ENCODE measurements at regions not wholly inside any gene's neighbourhood (a gene's known extent, or its start where the extent isn't known, plus 50 kb on each side); places are given as distances from the start of the nearest gene placed in this dataset.

GRCh38 chr5:71807909-71808308 lies 88.8 kb downstream of the CARTPT start:
- no peaks in the 10 kb centered on the region for H3K36me3 ChIP-seq (replicated peaks in 1 of 2; ENCODE audit: control insufficient read depth in 1 of 2, insufficient read depth in 2 of 2, low read length in 2 of 2)
- in situ Hi-C loops (cut with HindIII; ENCODE audit: extremely low pct_ligation_motif_present, low pct_unique_long_range_greater_than_20kb): no loop called here
- ChIA-PET CTCF (ENCODE audit: low intra/inter-chr PET ratio, low total read pairs) (no interaction called here), POLR2A (no interaction called here)
- no peak overlapping the region for H3K27ac ChIP-seq (ENCODE audit: extremely low read length, insufficient read depth, low read length)
- 14% methylated on average over 4 of the region's 4 CpGs for WGBS (ENCODE audit: low lambda C conversion rate)
- ATAC-seq (no peak), FAIRE-seq (no peak), DNase-seq (ENCODE audit: low spot score) (no peak)
- no peaks in the 10 kb centered on the region for H3K4me1 ChIP-seq (ENCODE audit: insufficient read depth, low read length)
- no peaks in the 10 kb centered on the region for H4K20me1 ChIP-seq (ENCODE audit: insufficient read depth, low read length)
- intact Hi-C loops (cut with micrococcal nuclease; ENCODE audit: unreplicated experiment): no loop called here
- TF ChIP-seq KLF6 (CRISPR knock-in tag; IDR thresholded peaks at IDR 0.05) (no peak), ZFP36 (IDR thresholded peaks at IDR 0.05; ENCODE audit: borderline replicate concordance, low read depth, low read length, partially characterized antibody) (no peak), NFYC (CRISPR knock-in tag; IDR thresholded peaks at IDR 0.05) (no peak)
- H3K27me3 ChIP-seq (ENCODE audit: control insufficient read depth in 1 of 2, insufficient read depth in 2 of 2, low read length in 2 of 2): no peaks in the 10 kb centered on the region; a peak in 1 of 5 replicates
- H2AFZ ChIP-seq (ENCODE audit: low read length): no peak overlapping the region
- no peaks in the 10 kb centered on the region for H3K9me3 ChIP-seq (ENCODE audit: low read length)
- BruUV-seq (replicated peaks): no TSS peak
- no peak overlapping the region for H3K4me3 ChIP-seq (replicated peaks in 1 of 3; ENCODE audit: insufficient read depth in 1 of 3, low read depth in 2 of 3, low read length in 3 of 3)
- no peaks in the 10 kb centered on the region for H3K79me2 ChIP-seq (ENCODE audit: insufficient read depth, low read length)
- no peak overlapping the region for H3K9ac ChIP-seq (ENCODE audit: insufficient read depth, low read depth, low read length)
- H3K4me2 ChIP-seq (ENCODE audit: low read depth, low read length): no peak overlapping the region

- Histone ChIP-seq H3K36me3 (replicated peaks in 1 of 2; ENCODE audit: control insufficient read depth in 1 of 2, insufficient read depth in 2 of 2, low read length in 2 of 2) (no peaks in the 10 kb centered on the region), H3K79me2 (ENCODE audit: insufficient read depth, low read length) (no peaks in the 10 kb centered on the region), H4K20me1 (ENCODE audit: insufficient read depth, low read length) (no peaks in the 10 kb centered on the region), H3K9me3 (ENCODE audit: low read length) (no peaks in the 10 kb centered on the region), H3K4me2 (ENCODE audit: low read depth, low read length) (no peak overlapping the region), H3K4me3 (replicated peaks in 1 of 3; ENCODE audit: insufficient read depth in 1 of 3, low read depth in 2 of 3, low read length in 3 of 3) (no peak overlapping the region), H3K27me3 (ENCODE audit: control insufficient read depth in 1 of 2, insufficient read depth in 2 of 2, low read length in 2 of 2) (no peaks in the 10 kb centered on the region; a peak in 1 of 5 replicates), H3K4me1 (ENCODE audit: insufficient read depth, low read length) (no peaks in the 10 kb centered on the region), H2AFZ (ENCODE audit: low read length) (no peak overlapping the region), H3K9ac (ENCODE audit: insufficient read depth, low read depth, low read length) (no peak overlapping the region), H3K27ac (ENCODE audit: extremely low read length, insufficient read depth, low read length) (no peak overlapping the region)
- in situ Hi-C loops (cut with HindIII; ENCODE audit: extremely low pct_ligation_motif_present, low pct_unique_long_range_greater_than_20kb) (no loop called here), intact Hi-C loops (cut with micrococcal nuclease; ENCODE audit: unreplicated experiment) (no loop called here)
- ChIA-PET CTCF (ENCODE audit: low intra/inter-chr PET ratio, low total read pairs) (no interaction called here), POLR2A (no interaction called here)
- TF ChIP-seq SUZ12 (IDR thresholded peaks at IDR 0.05; ENCODE audit: low read depth, low read length) (no peak), MAF1 (CRISPR knock-in tag; IDR thresholded peaks at IDR 0.05; ENCODE audit: borderline replicate concordance) (no peak), U2AF2 (IDR thresholded peaks at IDR 0.05; ENCODE audit: low read depth, low read length) (no peak), ZNF792 (CRISPR knock-in tag; IDR thresholded peaks at IDR 0.05) (no peak), ZNF670 (CRISPR knock-in tag; IDR thresholded peaks at IDR 0.05; ENCODE audit: borderline replicate concordance) (no peak), RXRA (CRISPR knock-in tag; IDR thresholded peaks at IDR 0.05) (no peak), ZNF503 (CRISPR knock-in tag; IDR thresholded peaks at IDR 0.05) (no peak), ZNF780A (CRISPR knock-in tag; IDR thresholded peaks at IDR 0.05) (no peak), ZNF496 (CRISPR knock-in tag; IDR thresholded peaks at IDR 0.05; ENCODE audit: insufficient replicate concordance) (no peak), EEA1 (CRISPR knock-in tag; IDR thresholded peaks at IDR 0.05; ENCODE audit: borderline replicate concordance) (no peak), GTF2F1 (IDR thresholded peaks at IDR 0.05; ENCODE audit: low read length) (no peak)
- TF ChIP-seq, protein P1, sequence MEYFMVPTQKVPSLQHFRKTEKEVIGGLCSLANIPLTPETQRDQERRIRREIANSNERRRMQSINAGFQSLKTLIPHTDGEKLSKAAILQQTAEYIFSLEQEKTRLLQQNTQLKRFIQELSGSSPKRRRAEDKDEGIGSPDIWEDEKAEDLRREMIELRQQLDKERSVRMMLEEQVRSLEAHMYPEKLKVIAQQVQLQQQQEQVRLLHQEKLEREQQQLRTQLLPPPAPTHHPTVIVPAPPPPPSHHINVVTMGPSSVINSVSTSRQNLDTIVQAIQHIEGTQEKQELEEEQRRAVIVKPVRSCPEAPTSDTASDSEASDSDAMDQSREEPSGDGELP (IDR thresholded peaks at IDR 0.05; ENCODE audit: borderline replicate concordance, low read depth): no peak
- TF ChIP-seq, protein P2, sequence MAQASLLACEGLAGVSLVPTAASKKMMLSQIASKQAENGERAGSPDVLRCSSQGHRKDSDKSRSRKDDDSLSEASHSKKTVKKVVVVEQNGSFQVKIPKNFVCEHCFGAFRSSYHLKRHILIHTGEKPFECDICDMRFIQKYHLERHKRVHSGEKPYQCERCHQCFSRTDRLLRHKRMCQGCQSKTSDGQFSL (CRISPR knock-in tag; IDR thresholded peaks at IDR 0.05): no peak
- no peak for ATAC-seq
- no peak for DNase-seq (ENCODE audit: low spot score)
- no TSS peak for BruUV-seq (replicated peaks)
- WGBS (ENCODE audit: low lambda C conversion rate): 2% methylated on average over 2 of the region's 2 CpGs
- FAIRE-seq: no peak
These were observed 90.4 kb downstream of the CARTPT start for GRCh38 chr5:71809446-71809845.
